Trophoblast cell (in vitro differentiated cells and primary cell): ENCODE measurements at regions not wholly inside any gene's neighbourhood (a gene's known extent, or its start where the extent isn't known, plus 50 kb on each side); places are given as distances from the start of the nearest gene placed in this dataset.

Experiments used
- DNase-seq, 2 donors: peaks; one replicate each; pipeline ENCODE4 v3.0.0-alpha.2; 2016
- H2AFZ ChIP-seq: 2 replicates; pipeline ENCODE4 v1.6.1; 2013; ENCODE audit warnings: low read length, moderate library complexity, mild to moderate bottlenecking; ENCODE audit not compliant: insufficient read depth, poor library complexity
- H2AK5ac ChIP-seq: 2 replicates; pipeline ENCODE4 v1.6.1; 2013; ENCODE audit warnings: mild to moderate bottlenecking, low read length
- H2BK120ac ChIP-seq: 2 replicates; pipeline ENCODE4 v1.6.1; 2013; ENCODE audit warnings: low read length, mild to moderate bottlenecking, moderate library complexity; ENCODE audit not compliant: insufficient read depth, poor library complexity
- H2BK12ac ChIP-seq: 2 replicates; pipeline ENCODE4 v1.6.1; 2013; ENCODE audit warnings: mild to moderate bottlenecking, low read length, moderate library complexity
- H2BK5ac ChIP-seq: 2 replicates; pipeline ENCODE4 v1.6.1; 2013; ENCODE audit warnings: low read length, low read depth, moderate library complexity, mild to moderate bottlenecking; ENCODE audit not compliant: poor library complexity
- H3K14ac ChIP-seq: 2 replicates; pipeline ENCODE4 v1.6.1; 2013; ENCODE audit warnings: mild to moderate bottlenecking, low read length
- H3K18ac ChIP-seq: 2 replicates; pipeline ENCODE4 v1.6.1; 2013; ENCODE audit warnings: mild to moderate bottlenecking, low read length
- H3K23ac ChIP-seq: 2 replicates; pipeline ENCODE4 v1.6.1; 2013; ENCODE audit warnings: low read length
- H3K27ac ChIP-seq: 2 replicates; pipeline ENCODE4 v1.5.1; 2013; ENCODE audit warnings: low read depth, mild to moderate bottlenecking, inconsistent platforms, low read length, moderate library complexity
- H3K27me3 ChIP-seq: 2 replicates; pipeline ENCODE4 v1.6.1; 2013; ENCODE audit warnings: inconsistent platforms, mild to moderate bottlenecking, low read length, moderate library complexity; ENCODE audit not compliant: insufficient read depth
- H3K36me3 ChIP-seq, 2 experiments: 1 replicate in 1 of 2; 2 replicates in 1 of 2; pipeline ENCODE4 v1.6.1; 2013; ENCODE audit warnings: low read length in 2 of 2, mild to moderate bottlenecking in 2 of 2, moderate library complexity in 1 of 2; ENCODE audit not compliant: insufficient read depth in 2 of 2, control insufficient read depth in 1 of 2
- H3K4ac ChIP-seq: 2 replicates; pipeline ENCODE4 v1.6.1; 2013; ENCODE audit warnings: low read depth, mild to moderate bottlenecking, low read length, moderate library complexity
- H3K4me1 ChIP-seq, 2 experiments: 1 replicate in 1 of 2; 2 replicates in 1 of 2; pipeline ENCODE4 v1.6.1; 2013; ENCODE audit warnings: low read length in 2 of 2, mild to moderate bottlenecking in 2 of 2, moderate library complexity in 1 of 2; ENCODE audit not compliant: insufficient read depth in 2 of 2, control insufficient read depth in 1 of 2
- H3K4me2 ChIP-seq: 2 replicates; pipeline ENCODE4 v1.6.1; 2013; ENCODE audit warnings: inconsistent platforms, mild to moderate bottlenecking, low read length, moderate library complexity
- H3K4me3 ChIP-seq: 2 replicates; pipeline ENCODE4 v1.5.1; 2013; ENCODE audit warnings: mild to moderate bottlenecking, low read depth, low read length, inconsistent platforms
- H3K79me1 ChIP-seq: one replicate; pipeline ENCODE4 v1.6.1; 2013; ENCODE audit warnings: low read length
- H3K79me2 ChIP-seq: 2 replicates; pipeline ENCODE4 v1.6.1; 2013; ENCODE audit warnings: low read length, mild to moderate bottlenecking; ENCODE audit not compliant: control insufficient read depth, insufficient read depth, poor library complexity
- H3K9ac ChIP-seq: 2 replicates; pipeline ENCODE4 v1.6.1; 2013; ENCODE audit warnings: mild to moderate bottlenecking, low read length
- H3K9me3 ChIP-seq: 2 replicates; pipeline ENCODE4 v1.6.1; 2013; ENCODE audit warnings: low read depth, mild to moderate bottlenecking, control low read depth, inconsistent platforms, low read length; ENCODE audit not compliant: insufficient read depth
- H4K12ac ChIP-seq: 2 replicates; pipeline ENCODE4 v1.6.1; 2013; ENCODE audit warnings: low read depth, mild to moderate bottlenecking, low read length, moderate library complexity
- H4K8ac ChIP-seq: 2 replicates; pipeline ENCODE4 v1.6.1; 2013; ENCODE audit warnings: low read depth, mild to moderate bottlenecking, low read length, moderate library complexity
- H4K91ac ChIP-seq: one replicate; pipeline ENCODE4 v1.6.1; 2013; ENCODE audit warnings: low read depth, mild to moderate bottlenecking, low read length, moderate library complexity
- WGBS: extraction: QIAGEN DNeasy Blood & Tissue Kit; methylation state at CpG from one replicate; pipeline ENCODE4 v1.1.7; 2013; ENCODE audit warnings: missing lambda C conversion rate; ENCODE audit not compliant: insufficient read length, insufficient coverage; ENCODE audit errors: extremely low coverage; 5-methylcytosine and 5-hydroxymethylcytosine counted together

GRCh38 chr14:58732387-58732786 lies 94.6 kb downstream of the DACT1 start:
- Histone ChIP-seq H3K18ac (no peak overlapping the region), H2BK5ac (no peak overlapping the region), H3K79me2 (no peaks in the 10 kb centered on the region), H2BK12ac (no peak overlapping the region), H3K27ac (no peak overlapping the region), H4K12ac (no peak overlapping the region), H3K36me3 (no peaks in the 10 kb centered on the region), H3K14ac (no peak overlapping the region), H2AK5ac (no peak overlapping the region), H3K27me3 (no peaks in the 10 kb centered on the region), H2AFZ (no peak overlapping the region), H3K9me3 (no peaks in the 10 kb centered on the region), H3K79me1 (no peaks in the 10 kb centered on the region), H3K4me1 (no peaks in the 10 kb centered on the region), H4K91ac (no peak overlapping the region), H3K9ac (no peak overlapping the region), H3K4ac (no peak overlapping the region), H4K8ac (no peak overlapping the region), H2BK120ac (no peak overlapping the region), H3K23ac (no peak overlapping the region), H3K4me3 (no peak overlapping the region), H3K4me2 (no peak overlapping the region)
- no peak for DNase-seq

GRCh38 chr14:58733451-58734208 lies 95.9 kb downstream of the DACT1 start:
- H3K23ac ChIP-seq: no peak overlapping the region
- H3K18ac ChIP-seq: no peak overlapping the region
- no peaks in the 10 kb centered on the region for H3K9me3 ChIP-seq
- no peaks in the 10 kb centered on the region for H3K4me1 ChIP-seq
- H2BK120ac ChIP-seq: no peak overlapping the region
- H3K27me3 ChIP-seq: no peaks in the 10 kb centered on the region
- no peak overlapping the region for H2AK5ac ChIP-seq
- H3K4ac ChIP-seq: no peak overlapping the region
- H2BK12ac ChIP-seq: no peak overlapping the region
- no CpG with 5 or more reads among the region's 1 CpG for WGBS
- H3K36me3 ChIP-seq: no peaks in the 10 kb centered on the region
- H4K91ac ChIP-seq: no peak overlapping the region
- H3K79me1 ChIP-seq: no peaks in the 10 kb centered on the region
- no peak overlapping the region for H2AFZ ChIP-seq
- no peak overlapping the region for H3K9ac ChIP-seq
- no peak overlapping the region for H3K4me3 ChIP-seq
- no peak overlapping the region for H4K8ac ChIP-seq
- no peak overlapping the region for H2BK5ac ChIP-seq
- no peak overlapping the region for H4K12ac ChIP-seq
- no peak overlapping the region for H3K27ac ChIP-seq
- H3K4me2 ChIP-seq: no peak overlapping the region
- H3K14ac ChIP-seq: no peak overlapping the region
- no peaks in the 10 kb centered on the region for H3K79me2 ChIP-seq
- DNase-seq: no peak

- Histone ChIP-seq H4K8ac (no peak overlapping the region), H2AK5ac (no peak overlapping the region)
- no CpG with 5 or more reads among the region's 4 CpGs for WGBS
These were observed 97.8 kb downstream of the DACT1 start for GRCh38 chr14:58735596-58735995.

GRCh38 chr14:58736606-58737005 lies 98.8 kb downstream of the DACT1 start:
- Histone ChIP-seq H4K91ac (no peak overlapping the region), H3K14ac (no peak overlapping the region)

More at GRCh38 chr14:58735596-58735995, 97.8 kb downstream of the DACT1 start:
- H3K4me2 ChIP-seq: no peak overlapping the region
- DNase-seq: no peak
- H3K4me1 ChIP-seq: no peaks in the 10 kb centered on the region
- no peak overlapping the region for H3K27ac ChIP-seq
- no peaks in the 10 kb centered on the region for H3K27me3 ChIP-seq
- H2BK5ac ChIP-seq: no peak overlapping the region
- H2BK12ac ChIP-seq: no peak overlapping the region
- H2AFZ ChIP-seq: no peak overlapping the region
- no peak overlapping the region for H4K91ac ChIP-seq
- no peaks in the 10 kb centered on the region for H3K79me1 ChIP-seq
- H3K18ac ChIP-seq: no peak overlapping the region
- no peaks in the 10 kb centered on the region for H3K79me2 ChIP-seq
- no peak overlapping the region for H3K4ac ChIP-seq
- H3K36me3 ChIP-seq: no peaks in the 10 kb centered on the region
- H3K9ac ChIP-seq: no peak overlapping the region
- H2BK120ac ChIP-seq: no peak overlapping the region
- no peak overlapping the region for H4K12ac ChIP-seq
- H3K14ac ChIP-seq: no peak overlapping the region
- no peaks in the 10 kb centered on the region for H3K9me3 ChIP-seq
- H3K23ac ChIP-seq: no peak overlapping the region
- H3K4me3 ChIP-seq: no peak overlapping the region

More at GRCh38 chr14:58736606-58737005, 98.8 kb downstream of the DACT1 start:
- Histone ChIP-seq H3K27ac (no peak overlapping the region), H2AK5ac (no peak overlapping the region), H2BK120ac (no peak overlapping the region), H4K12ac (no peak overlapping the region), H3K9ac (no peak overlapping the region), H3K4me2 (no peak overlapping the region), H3K4ac (no peak overlapping the region), H3K18ac (no peak overlapping the region), H2BK5ac (no peak overlapping the region), H3K27me3 (no peaks in the 10 kb centered on the region), H3K9me3 (no peaks in the 10 kb centered on the region), H4K8ac (no peak overlapping the region), H2AFZ (no peak overlapping the region), H2BK12ac (no peak overlapping the region), H3K23ac (no peak overlapping the region), H3K4me3 (no peak overlapping the region), H3K4me1 (no peaks in the 10 kb centered on the region), H3K79me1 (no peaks in the 10 kb centered on the region), H3K79me2 (no peaks in the 10 kb centered on the region), H3K36me3 (no peaks in the 10 kb centered on the region)
- no CpG with 5 or more reads among the region's 4 CpGs for WGBS
- DNase-seq: no peak
